ENCODE measurements at regions not wholly inside any gene's neighbourhood (a gene's known extent, or its start where the extent isn't known, plus 50 kb on each side); places are given as distances from the start of the nearest gene placed in this dataset.
A peak's percentile ranks its signal among the peaks of the same experiment; 100 is the strongest.

GRCh38 chr5:28493456-28493855 is 1455.1 kb upstream of the CDH9 start:
- intact Hi-C loops (cut with DNase I) = no loop called here
- DNase-seq (ENCODE audit: low spot score) (no peak), ATAC-seq (no peak)

- intact Hi-C loops (cut with DNase I) = no loop called here
- ATAC-seq = no peak
- DNase-seq (ENCODE audit: low spot score) = no peak
Measured at GRCh38 chr5:28488752-28489151, 1450.4 kb upstream of the CDH9 start.

GRCh38 chr5:28483327-28484025 is 1445.1 kb upstream of the CDH9 start:
- intact Hi-C loops (cut with DNase I) = no loop called here
- no peak for ATAC-seq
- no peak for DNase-seq (ENCODE audit: low spot score)

GRCh38 chr5:28473531-28474107 is 1435.2 kb upstream of the CDH9 start:
- ATAC-seq (no peak), DNase-seq (ENCODE audit: low spot score) (no peak)
- intact Hi-C loops (cut with DNase I) = no loop called here

GRCh38 chr5:28468166-28468565 is 1429.8 kb upstream of the CDH9 start:
- DNase-seq (ENCODE audit: low spot score) = no peak
- ATAC-seq = no peak
- intact Hi-C loops (cut with DNase I) = no loop called here

- ATAC-seq (no peak), DNase-seq (ENCODE audit: low spot score) (no peak)
- intact Hi-C loops (cut with DNase I) = no loop called here
Measured at GRCh38 chr5:28463728-28464127, 1425.3 kb upstream of the CDH9 start.

- intact Hi-C loops (cut with DNase I) = no loop called here
- ATAC-seq (no peak), DNase-seq (ENCODE audit: low spot score) (no peak)
Measured at GRCh38 chr5:28451483-28451882, 1413.1 kb upstream of the CDH9 start.

GRCh38 chr5:28450997-28451396 is 1412.6 kb upstream of the CDH9 start:
- ATAC-seq (no peak), DNase-seq (ENCODE audit: low spot score) (no peak)
- intact Hi-C loops (cut with DNase I) = no loop called here

GRCh38 chr5:28448791-28449190 is 1410.4 kb upstream of the CDH9 start:
- ATAC-seq (no peak), DNase-seq (ENCODE audit: low spot score) (no peak)
- intact Hi-C loops (cut with DNase I) = no loop called here

- DNase-seq (ENCODE audit: low spot score) = no peak
- ATAC-seq = no peak
- intact Hi-C loops (cut with DNase I) = no loop called here
Measured at GRCh38 chr5:28430565-28431178, 1392.3 kb upstream of the CDH9 start.

GRCh38 chr5:28421141-28421540 is 1382.8 kb upstream of the CDH9 start:
- DNase-seq (ENCODE audit: low spot score) = no peak
- intact Hi-C loops (cut with DNase I) = no loop called here
- ATAC-seq = no peak

- no peak for ATAC-seq
- DNase-seq (ENCODE audit: low spot score) = no peak
- intact Hi-C loops (cut with DNase I) = no loop called here
Measured at GRCh38 chr5:28415791-28416443, 1377.5 kb upstream of the CDH9 start.

- DNase-seq (ENCODE audit: low spot score) (no peak), ATAC-seq (no peak)
- intact Hi-C loops (cut with DNase I) = no loop called here
Measured at GRCh38 chr5:28414619-28415018, 1376.2 kb upstream of the CDH9 start.

- intact Hi-C loops (cut with DNase I) = no loop called here
- DNase-seq (ENCODE audit: low spot score) (no peak), ATAC-seq (no peak)
Measured at GRCh38 chr5:28408651-28409050, 1370.3 kb upstream of the CDH9 start.

- no peak for ATAC-seq
- DNase-seq (ENCODE audit: low spot score) = no peak
- intact Hi-C loops (cut with DNase I) = no loop called here
Measured at GRCh38 chr5:28408186-28408585, 1369.8 kb upstream of the CDH9 start.

- peak; percentile 26 for ATAC-seq
- DNase-seq (ENCODE audit: low spot score) = no peak
- intact Hi-C loops (cut with DNase I) = no loop called here
Measured at GRCh38 chr5:28404363-28405071, 1366.1 kb upstream of the CDH9 start.

- DNase-seq (ENCODE audit: low spot score) (no peak), ATAC-seq (no peak)
- intact Hi-C loops (cut with DNase I) = no loop called here
Measured at GRCh38 chr5:28403846-28404245, 1365.5 kb upstream of the CDH9 start.

- intact Hi-C loops (cut with DNase I) = no loop called here
- DNase-seq (ENCODE audit: low spot score) (no peak), ATAC-seq (no peak)
Measured at GRCh38 chr5:28402590-28403301, 1364.4 kb upstream of the CDH9 start.

- ATAC-seq = no peak
- intact Hi-C loops (cut with DNase I) = no loop called here
- DNase-seq (ENCODE audit: low spot score) = no peak
Measured at GRCh38 chr5:28400076-28400475, 1361.7 kb upstream of the CDH9 start.
